Sigmoid colon (tissue), 6 donors: ENCODE measurements at regions not wholly inside any gene's neighbourhood (a gene's known extent, or its start where the extent isn't known, plus 50 kb on each side); places are given as distances from the start of the nearest gene placed in this dataset.

ENCODE experiments used
- DNase-seq: peaks from one replicate; pipeline ENCODE4 v3.0.0-alpha.2; 2019
- H3K27ac ChIP-seq, 4 donors: fragments of 200-600 bp; sonication (generic); one replicate each; pipeline ENCODE4 v1.5.1; 2016 to 2019; ENCODE audit warnings: mild to moderate bottlenecking in 1 of 4
- H3K27me3 ChIP-seq, 3 donors: fragments of 200-600 bp; sonication (generic); one replicate each; pipeline ENCODE4 v1.5.1; 2019; ENCODE audit warnings: mild to moderate bottlenecking in 1 of 3
- H3K36me3 ChIP-seq, 4 donors: fragments of 200-600 bp; sonication (generic); one replicate each; pipeline ENCODE4 v1.5.1; 2016 to 2019
- H3K4me1 ChIP-seq, 4 donors: fragments of 200-600 bp; sonication (generic); one replicate each; pipeline ENCODE4 v1.5.1; 2017 to 2019
- H3K4me3 ChIP-seq, 4 donors: fragments of 200-600 bp; sonication (generic); one replicate each; pipeline ENCODE4 v1.5.1; 2017 to 2019; ENCODE audit warnings: mild to moderate bottlenecking in 2 of 4, moderate library complexity in 1 of 4
- H3K9me3 ChIP-seq, 4 donors: fragments of 200-600 bp in 3 of 4; sonication (generic) in 3 of 4; one replicate each; pipeline versions ENCODE4 v1.5.1 to v1.6.1; 2013 to 2019
- CTCF ChIP-seq, 4 experiments: fragments of 450-650 bp in 3 of 4; fragments of 200-600 bp in 1 of 4; IDR thresholded peaks; one replicate each; pipeline ENCODE4 v1.5.1; 2016 to 2019; ENCODE audit warnings: antibody characterized with exemption in 4 of 4, mild to moderate bottlenecking in 3 of 4, moderate library complexity in 2 of 4
- EP300 ChIP-seq, 4 donors: sonication (generic); formaldehyde crosslinking; IDR thresholded peaks; one replicate each; pipeline ENCODE4 v1.6.1; 2017; ENCODE audit warnings: antibody characterized with exemption in 4 of 4
- POLR2A ChIP-seq, 2 donors: fragments of 450-650 bp; IDR thresholded peaks; one replicate each; pipeline ENCODE4 v1.6.1; 2016; ENCODE audit warnings: antibody characterized with exemption in 2 of 2, mild to moderate bottlenecking in 2 of 2, moderate library complexity in 2 of 2
- POLR2AphosphoS5 ChIP-seq, 4 donors: sonication (generic); formaldehyde crosslinking; IDR thresholded peaks; one replicate each; pipeline ENCODE4 v1.6.1; 2017; ENCODE audit warnings: antibody characterized with exemption in 4 of 4
- WGBS, 2 donors: extraction: QIAGEN DNeasy Blood & Tissue Kit; methylation state at CpG; one replicate each; pipeline ENCODE4 v1.1.7; 2013; 5-methylcytosine and 5-hydroxymethylcytosine counted together
- intact Hi-C: fragments of 100-400 bp; cut with DNase I; formaldehyde crosslinking; loops from one replicate; pipeline ENCODE4 v1.15.1; 2023
- donor health status: healthy with polysubstance abuse.
- donor health status: healthy.

- Histone ChIP-seq H3K27ac (no peak overlapping the region), H3K9me3 (no peaks in the 10 kb centered on the region), H3K27me3 (no peaks in the 10 kb centered on the region), H3K36me3 (no peaks in the 10 kb centered on the region), H3K4me3 (no peak overlapping the region), H3K4me1 (peaks cover 0 to 5% (median 0%) of the 10 kb centered on the region in 4 donors)
- TF ChIP-seq EP300 (IDR thresholded peaks at IDR 0.05) (no peak), POLR2AphosphoS5 (IDR thresholded peaks at IDR 0.05) (no peak), CTCF (IDR thresholded peaks at IDR 0.05) (no peak), POLR2A (IDR thresholded peaks at IDR 0.05) (no peak)
- intact Hi-C loops, result no loop called here
- DNase-seq, result no peak
- 88 to 91% methylated on average over 6 of the region's 6 CpGs for WGBS, 2 donors
Measured at GRCh38 chr5:58183078-58183785, 276.7 kb downstream of the PLK2 start.

- Histone ChIP-seq H3K9me3 (no peaks in the 10 kb centered on the region), H3K4me1 (peaks cover 0 to 5% (median 0%) of the 10 kb centered on the region in 4 donors), H3K4me3 (no peak overlapping the region), H3K27me3 (no peaks in the 10 kb centered on the region), H3K36me3 (no peaks in the 10 kb centered on the region), H3K27ac (no peak overlapping the region)
- no peak for TF ChIP-seq POLR2A (IDR thresholded peaks at IDR 0.05)
- no peak for TF ChIP-seq EP300 (IDR thresholded peaks at IDR 0.05)
- no peak for TF ChIP-seq POLR2AphosphoS5 (IDR thresholded peaks at IDR 0.05)
- no peak for TF ChIP-seq CTCF (IDR thresholded peaks at IDR 0.05)
- WGBS, 2 donors, result 74 to 78% methylated on average over 3 of the region's 3 CpGs
- DNase-seq, result no peak
- intact Hi-C loops, result no loop called here
Measured at GRCh38 chr5:58182287-58182841, 277.5 kb downstream of the PLK2 start.

- Histone ChIP-seq H3K4me3 (no peak overlapping the region), H3K27me3 (no peaks in the 10 kb centered on the region), H3K36me3 (no peaks in the 10 kb centered on the region), H3K4me1 (peaks cover 0 to 5% (median 0%) of the 10 kb centered on the region in 4 donors), H3K9me3 (no peaks in the 10 kb centered on the region), H3K27ac (no peak overlapping the region)
- DNase-seq, result no peak
- 66 to 69% methylated on average over 6 of the region's 6 CpGs for WGBS, 2 donors
- TF ChIP-seq POLR2AphosphoS5 (IDR thresholded peaks at IDR 0.05) (no peak), EP300 (IDR thresholded peaks at IDR 0.05) (no peak), POLR2A (IDR thresholded peaks at IDR 0.05) (no peak), CTCF (IDR thresholded peaks at IDR 0.05) (no peak)
- intact Hi-C loops, result no loop called here
Measured at GRCh38 chr5:58181578-58182286, 278.2 kb downstream of the PLK2 start.

GRCh38 chr5:58172946-58173345, 286.9 kb downstream of the PLK2 start:
- Histone ChIP-seq H3K36me3 (no peaks in the 10 kb centered on the region), H3K9me3 (no peaks in the 10 kb centered on the region), H3K4me3 (no peak overlapping the region), H3K4me1 (no peaks in the 10 kb centered on the region), H3K27ac (no peak overlapping the region), H3K27me3 (no peaks in the 10 kb centered on the region)
- intact Hi-C loops, result no loop called here
- DNase-seq, result no peak
- WGBS, 2 donors, result 92 to 98% methylated on average over 1 of the region's 1 CpG
- TF ChIP-seq POLR2AphosphoS5 (IDR thresholded peaks at IDR 0.05) (no peak), EP300 (IDR thresholded peaks at IDR 0.05) (no peak), POLR2A (IDR thresholded peaks at IDR 0.05) (no peak), CTCF (IDR thresholded peaks at IDR 0.05) (no peak)
